Activated naive CD4-positive, alpha-beta T cell treated with anti-CD3 and anti-CD28 coated beads for 36 hours (primary cell): ENCODE measurements at regions not wholly inside any gene's neighbourhood (a gene's known extent, or its start where the extent isn't known, plus 50 kb on each side); places are given as distances from the start of the nearest gene placed in this dataset.
"Not testable (repeated sequence)": the region's sequence is repeated elsewhere in the genome, so short reads cannot be mapped to it uniquely, and the experiment has no call there.

Experiments
- CTCF ChIA-PET: fragments of 350-600 bp; sonication (Branson Sonifier 250); formaldehyde crosslinking; loops from one replicate; lab custom pipeline; 2021; ENCODE audit warnings: antibody characterized with exemption; lab: Charles Lee
- DNase-seq: peaks from one replicate; pipeline ENCODE4 v3.0.0-alpha.2; 2020
- H3K27ac Mint-ChIP-seq: one replicate; pipeline ENCODE4 v1.8.0; 2021; ENCODE audit warnings: mild to moderate bottlenecking, mixed read lengths
- H3K27me3 Mint-ChIP-seq: one replicate; pipeline ENCODE4 v1.8.0; 2021; ENCODE audit warnings: low read depth, mixed read lengths
- H3K36me3 Mint-ChIP-seq: one replicate; pipeline ENCODE4 v1.8.0; 2021; ENCODE audit warnings: low read depth, mixed read lengths
- H3K4me1 Mint-ChIP-seq: one replicate; pipeline ENCODE4 v1.8.0; 2021; ENCODE audit warnings: low read depth, mixed read lengths
- H3K4me3 Mint-ChIP-seq: one replicate; pipeline ENCODE4 v1.8.0; 2021; ENCODE audit warnings: mild to moderate bottlenecking, moderate library complexity, mixed read lengths
- H3K9me3 Mint-ChIP-seq: one replicate; pipeline ENCODE4 v1.8.0; 2021; ENCODE audit warnings: mixed read lengths
- intact Hi-C: fragments of 100-400 bp; cut with micrococcal nuclease; formaldehyde crosslinking; loops from one replicate; pipeline ENCODE4 v1.15.1; 2023

DNA sequence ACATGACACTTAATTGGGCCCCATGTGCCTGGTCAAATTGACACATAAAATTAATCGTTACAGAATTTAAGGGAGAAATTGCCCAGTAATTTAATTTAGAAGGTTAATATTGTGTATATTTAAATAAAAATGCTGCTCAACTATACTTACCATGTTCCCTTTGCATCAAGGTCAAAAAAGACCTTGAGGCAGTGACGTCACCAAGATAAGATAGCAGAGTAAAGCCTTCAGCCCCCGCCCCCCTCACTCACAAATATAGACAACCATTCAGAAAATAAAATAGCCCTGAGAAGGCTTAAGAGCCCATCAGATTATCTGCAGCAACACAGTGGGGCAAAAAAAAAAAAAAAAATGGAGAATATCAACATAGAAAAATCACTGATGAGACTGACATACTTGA lies 785.7 kb downstream of the CCDC85A start:
- Mint-ChIP-seq H3K9me3 (no peaks in the 10 kb centered on the region), H3K4me3 (no peak overlapping the region), H3K27ac (no peak overlapping the region), H3K36me3 (no peaks in the 10 kb centered on the region), H3K27me3 (no peaks in the 10 kb centered on the region), H3K4me1 (no peaks in the 10 kb centered on the region)
- no peak for DNase-seq
- intact Hi-C loops, result no loop called here
- CTCF ChIA-PET, result no interaction called here

DNA sequence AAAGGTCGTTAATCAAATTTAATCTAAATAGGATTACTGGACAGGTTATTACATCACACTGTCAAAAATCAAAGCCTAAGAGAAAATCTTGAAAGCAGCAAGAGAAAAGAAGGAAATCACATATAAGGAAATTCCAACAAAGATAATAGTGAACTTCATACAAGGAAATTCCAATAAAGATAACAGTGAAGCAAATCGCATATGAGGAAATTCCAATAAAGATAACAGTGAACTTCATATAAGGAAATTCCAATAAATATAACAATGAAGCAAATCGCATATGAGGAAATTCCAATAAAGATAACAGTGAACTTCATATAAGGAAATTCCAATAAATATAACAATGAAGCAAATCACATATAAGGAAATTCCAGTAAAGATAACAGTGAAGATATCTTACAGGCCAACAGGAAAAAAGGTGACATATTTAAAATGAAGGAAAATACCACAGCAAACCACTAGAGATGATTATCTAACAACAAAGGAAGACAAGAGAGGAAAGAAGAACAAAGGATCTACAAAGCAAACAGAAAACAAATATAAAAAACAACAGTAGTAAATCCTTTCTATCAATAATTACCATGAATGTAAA lies 787.7 kb downstream of the CCDC85A start:
- H3K36me3 Mint-ChIP-seq, result no peaks in the 10 kb centered on the region
- no peaks in the 10 kb centered on the region for H3K4me1 Mint-ChIP-seq
- CTCF ChIA-PET, result no interaction called here
- no peaks in the 10 kb centered on the region for H3K9me3 Mint-ChIP-seq
- H3K27ac Mint-ChIP-seq, result no peak overlapping the region
- no peak overlapping the region for H3K4me3 Mint-ChIP-seq
- intact Hi-C loops, result no loop called here
- no peaks in the 10 kb centered on the region for H3K27me3 Mint-ChIP-seq
- DNase-seq, result no peak

DNA sequence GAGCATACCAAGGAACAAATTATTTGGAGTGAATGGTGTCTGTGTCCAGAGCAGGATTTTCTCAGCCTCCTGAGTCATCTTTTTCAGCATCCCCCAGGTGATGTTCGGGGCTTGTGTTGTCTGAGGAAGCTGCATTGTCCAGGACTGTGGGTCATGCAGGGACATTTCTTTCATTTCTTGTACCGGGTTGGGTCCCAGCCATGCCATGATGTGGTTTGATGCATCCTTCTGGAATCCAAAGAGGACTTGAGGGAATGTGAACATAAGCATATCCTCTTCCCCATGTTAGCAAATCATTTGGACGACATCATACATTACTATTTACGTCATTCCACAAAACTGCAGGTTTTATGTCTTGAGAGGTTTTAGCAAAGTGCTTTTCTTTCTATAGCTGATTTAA lies 797.8 kb downstream of the CCDC85A start:
- DNase-seq, result no peak
- H3K36me3 Mint-ChIP-seq, result no peaks in the 10 kb centered on the region
- intact Hi-C loops, result no loop called here
- no peaks in the 10 kb centered on the region for H3K27me3 Mint-ChIP-seq
- H3K27ac Mint-ChIP-seq, result no peak overlapping the region
- no peak overlapping the region for H3K4me3 Mint-ChIP-seq
- CTCF ChIA-PET, result no interaction called here
- H3K9me3 Mint-ChIP-seq, result peaks cover 22% of the 10 kb centered on the region
- H3K4me1 Mint-ChIP-seq, result no peaks in the 10 kb centered on the region

DNA sequence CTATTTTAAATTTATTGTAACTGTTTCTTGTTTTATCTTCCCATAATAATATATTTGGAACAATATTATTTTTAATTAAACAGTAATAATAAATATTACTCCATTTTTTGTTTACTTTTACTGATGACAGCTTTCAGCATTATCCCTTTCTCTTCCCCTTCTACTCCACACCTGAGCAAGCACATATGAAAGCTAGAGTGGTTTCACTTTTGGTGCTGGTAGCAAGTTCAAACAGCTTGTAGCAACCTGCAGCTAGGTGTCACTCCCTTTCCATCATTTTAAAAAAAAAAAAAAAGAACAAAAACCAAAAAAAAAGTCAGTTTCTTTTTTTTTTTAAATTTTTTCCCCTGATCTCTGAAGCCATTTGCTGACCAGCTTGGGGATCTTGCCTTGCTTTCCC lies 801.8 kb downstream of the CCDC85A start:
- H3K9me3 Mint-ChIP-seq, result peaks cover 14% of the 10 kb centered on the region
- intact Hi-C loops, result no loop called here
- no peaks in the 10 kb centered on the region for H3K27me3 Mint-ChIP-seq
- CTCF ChIA-PET, result no interaction called here
- H3K4me1 Mint-ChIP-seq, result no peaks in the 10 kb centered on the region
- no peaks in the 10 kb centered on the region for H3K36me3 Mint-ChIP-seq
- no peak overlapping the region for H3K4me3 Mint-ChIP-seq
- DNase-seq, result no peak
- H3K27ac Mint-ChIP-seq, result no peak overlapping the region

DNA sequence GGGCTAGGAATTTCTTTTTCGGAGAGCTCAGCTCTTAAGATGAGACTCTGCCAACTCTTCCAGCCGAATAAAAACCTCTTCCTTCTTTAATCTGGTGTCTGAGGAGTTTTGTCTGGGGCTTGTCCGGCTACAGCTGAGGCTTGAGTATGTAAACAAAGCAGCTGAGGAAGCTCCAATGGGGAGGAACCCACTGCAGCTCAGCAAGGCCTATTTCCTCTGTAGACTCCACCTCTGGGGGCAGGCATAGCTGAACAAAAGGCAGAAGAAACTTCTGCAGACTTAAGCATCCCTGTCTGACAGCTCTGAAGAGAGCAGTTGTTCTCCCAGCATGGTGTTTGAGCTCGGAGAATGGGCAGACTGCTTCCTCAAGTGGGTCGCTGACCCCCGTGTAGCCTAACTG lies 838.7 kb downstream of the CCDC85A start:
- H3K27ac Mint-ChIP-seq, result no peak overlapping the region
- no peaks in the 10 kb centered on the region for H3K4me1 Mint-ChIP-seq
- CTCF ChIA-PET, result no interaction called here
- intact Hi-C loops, result no loop called here
- no peaks in the 10 kb centered on the region for H3K27me3 Mint-ChIP-seq
- DNase-seq, result no peak
- peaks cover 16% of the 10 kb centered on the region for H3K9me3 Mint-ChIP-seq
- H3K36me3 Mint-ChIP-seq, result no peaks in the 10 kb centered on the region
- H3K4me3 Mint-ChIP-seq, result no peak overlapping the region

DNA sequence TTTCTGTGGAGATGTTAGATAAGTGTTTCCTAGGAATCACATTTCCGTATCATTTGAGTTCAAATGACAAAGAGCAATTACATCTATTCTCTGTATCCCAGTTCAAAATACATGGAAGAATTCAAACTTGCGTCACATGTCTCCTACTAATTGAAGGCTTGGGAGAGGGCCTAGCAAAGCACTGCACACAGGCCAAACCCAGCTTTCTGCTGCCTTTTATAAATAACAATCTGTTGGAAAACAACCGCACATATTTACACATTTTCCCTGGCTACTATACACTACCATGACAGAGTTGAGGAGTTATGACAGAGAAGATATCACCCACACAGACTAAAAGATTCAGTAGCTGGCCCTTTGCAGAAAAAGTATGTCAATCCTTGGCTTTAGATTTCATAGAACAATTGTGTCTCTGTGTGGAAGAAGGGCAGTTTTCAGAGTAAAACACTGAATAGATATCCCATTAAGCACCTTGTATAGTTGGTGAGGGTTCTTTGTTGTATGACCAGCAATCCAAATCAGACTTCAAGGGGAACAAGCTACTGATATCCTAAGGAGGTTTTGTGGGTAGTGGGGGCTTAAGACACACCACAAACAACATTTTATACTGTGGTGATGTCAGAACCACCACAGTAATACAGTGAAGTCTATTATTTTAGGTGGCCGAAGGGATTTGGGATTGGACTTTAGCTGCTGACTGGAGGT lies 861.3 kb downstream of the CCDC85A start:
- DNase-seq, result no peak
- H3K4me1 Mint-ChIP-seq, result no peaks in the 10 kb centered on the region
- H3K36me3 Mint-ChIP-seq, result no peaks in the 10 kb centered on the region
- peaks cover 9% of the 10 kb centered on the region for H3K9me3 Mint-ChIP-seq
- CTCF ChIA-PET, result interaction anchor here (0.8 kb wide), 1 partner anchor 99 kb away, joined by 3 read pairs; no protein-coding TSS in a partner anchor
- no peak overlapping the region for H3K27ac Mint-ChIP-seq
- intact Hi-C loops, result no loop called here
- no peak overlapping the region for H3K4me3 Mint-ChIP-seq
- H3K27me3 Mint-ChIP-seq, result no peaks in the 10 kb centered on the region

DNA sequence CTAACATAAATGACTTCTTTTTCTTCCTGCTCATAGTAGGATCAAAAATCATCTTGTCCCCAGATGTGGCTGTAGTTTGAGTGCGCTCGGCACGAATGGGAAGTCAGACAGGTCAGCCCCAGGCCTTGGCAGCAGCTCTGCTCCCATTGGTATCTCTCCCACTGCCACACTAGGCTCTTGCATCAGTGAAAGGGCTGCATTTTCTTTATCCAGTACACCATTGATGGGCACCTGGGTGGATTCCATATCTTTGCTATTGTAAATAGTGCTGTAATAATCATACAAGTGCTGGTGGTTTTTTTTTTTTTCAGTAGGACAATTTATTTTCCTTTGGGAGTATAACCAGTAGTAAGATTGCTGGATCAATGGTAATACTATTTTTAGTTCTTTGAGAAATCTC lies 865.5 kb downstream of the CCDC85A start:
- H3K27me3 Mint-ChIP-seq, result no peaks in the 10 kb centered on the region
- CTCF ChIA-PET, result no interaction called here
- H3K9me3 Mint-ChIP-seq, result peaks cover 9% of the 10 kb centered on the region
- no peak overlapping the region for H3K4me3 Mint-ChIP-seq
- H3K36me3 Mint-ChIP-seq, result no peaks in the 10 kb centered on the region
- no peaks in the 10 kb centered on the region for H3K4me1 Mint-ChIP-seq
- no peak overlapping the region for H3K27ac Mint-ChIP-seq
- DNase-seq, result no peak
- intact Hi-C loops, result no loop called here

DNA sequence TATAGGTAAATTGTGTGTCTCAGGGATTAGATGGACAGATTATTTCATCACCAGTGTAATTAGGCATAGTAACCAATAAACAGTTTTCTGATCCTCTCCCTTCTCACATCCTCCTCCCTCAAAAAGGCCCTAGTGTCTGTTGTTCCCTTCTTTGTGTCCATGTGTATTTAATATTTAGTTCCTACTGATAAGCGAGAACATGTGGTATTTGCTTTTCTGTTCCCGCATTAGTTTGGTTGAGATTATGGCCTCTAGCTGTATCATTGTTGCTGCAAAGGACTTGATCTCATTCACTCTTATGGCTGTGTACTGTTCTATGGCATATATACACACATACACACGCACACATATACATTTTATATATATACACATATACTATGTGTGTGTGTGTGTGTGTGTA lies 866.2 kb downstream of the CCDC85A start:
- H3K27ac Mint-ChIP-seq, result no peak overlapping the region
- no peaks in the 10 kb centered on the region for H3K36me3 Mint-ChIP-seq
- peaks cover 9% of the 10 kb centered on the region for H3K9me3 Mint-ChIP-seq
- H3K4me1 Mint-ChIP-seq, result no peaks in the 10 kb centered on the region
- no peaks in the 10 kb centered on the region for H3K27me3 Mint-ChIP-seq
- no peak for DNase-seq
- intact Hi-C loops, result no loop called here
- CTCF ChIA-PET, result no interaction called here
- no peak overlapping the region for H3K4me3 Mint-ChIP-seq

DNA sequence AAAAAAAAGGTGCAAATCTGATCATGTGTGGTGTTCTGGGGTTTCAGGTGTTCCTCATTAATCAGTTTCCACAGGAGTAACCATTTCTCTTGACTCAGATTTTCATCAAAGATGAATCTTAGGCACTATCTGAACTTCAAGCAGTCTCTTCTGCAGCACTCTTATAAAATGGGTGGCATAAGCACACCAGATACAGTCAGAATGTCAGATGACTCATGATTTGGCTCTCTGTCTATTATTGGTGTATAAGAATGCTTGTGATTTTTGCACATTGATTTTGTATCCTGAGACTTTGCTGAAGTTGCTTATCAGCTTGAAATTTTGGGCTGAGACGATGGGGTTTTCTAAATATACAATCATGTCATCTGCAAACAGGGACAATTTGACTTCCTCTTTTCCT lies 882.5 kb downstream of the CCDC85A start:
- H3K27me3 Mint-ChIP-seq, H3K36me3 Mint-ChIP-seq, H3K4me1 Mint-ChIP-seq, intact Hi-C loops, H3K9me3 Mint-ChIP-seq, H3K4me3 Mint-ChIP-seq, CTCF ChIA-PET, H3K27ac Mint-ChIP-seq, DNase-seq: not testable (repeated sequence)

DNA sequence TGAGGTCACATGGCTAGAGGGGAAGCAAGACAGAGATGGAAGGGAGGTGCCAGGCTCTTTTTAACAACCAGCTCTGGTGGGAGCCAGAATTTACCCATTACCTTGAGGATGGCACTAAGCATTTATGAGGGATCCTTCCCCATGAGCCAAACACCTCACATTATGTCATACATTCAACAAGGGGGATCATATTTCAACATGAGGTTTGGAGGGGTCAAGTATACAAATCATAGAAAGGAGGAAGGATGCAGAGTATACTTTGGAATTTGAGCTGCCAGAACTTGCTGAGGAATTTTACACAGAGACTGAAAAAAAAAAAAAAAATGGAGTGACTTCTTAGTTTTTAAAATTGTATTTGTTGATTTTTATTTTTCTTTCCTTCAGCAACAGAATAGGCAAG lies 891.4 kb downstream of the CCDC85A start:
- intact Hi-C loops, result no loop called here
- Mint-ChIP-seq H3K4me1 (no peaks in the 10 kb centered on the region), H3K27ac (no peak overlapping the region), H3K27me3 (no peaks in the 10 kb centered on the region), H3K9me3 (peaks cover 8% of the 10 kb centered on the region), H3K4me3 (no peak overlapping the region), H3K36me3 (no peaks in the 10 kb centered on the region)
- DNase-seq, result no peak
- CTCF ChIA-PET, result no interaction called here

DNA sequence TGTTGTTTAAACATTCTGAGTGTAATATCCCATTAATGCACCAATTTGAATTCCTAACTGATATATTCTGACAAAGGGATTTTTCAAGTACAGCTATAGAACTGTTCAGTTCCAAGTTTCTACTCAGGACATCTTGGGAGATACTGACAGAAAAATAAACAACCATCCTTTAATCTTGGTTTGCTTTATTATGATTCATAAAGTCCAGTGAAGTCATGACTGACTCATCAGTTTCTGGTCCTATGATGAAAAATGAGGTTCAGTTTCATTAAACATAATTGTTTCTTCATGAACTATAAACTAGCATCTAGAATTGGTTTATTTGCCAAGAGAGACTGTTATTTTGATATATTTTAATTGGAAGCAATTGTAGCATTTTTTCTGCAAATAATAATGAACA lies 896.2 kb downstream of the CCDC85A start:
- Mint-ChIP-seq H3K4me1 (no peaks in the 10 kb centered on the region), H3K36me3 (no peaks in the 10 kb centered on the region), H3K27ac (no peak overlapping the region), H3K9me3 (peaks cover 14% of the 10 kb centered on the region), H3K27me3 (no peaks in the 10 kb centered on the region), H3K4me3 (no peak overlapping the region)
- CTCF ChIA-PET, result no interaction called here
- intact Hi-C loops, result no loop called here
- DNase-seq, result no peak

DNA sequence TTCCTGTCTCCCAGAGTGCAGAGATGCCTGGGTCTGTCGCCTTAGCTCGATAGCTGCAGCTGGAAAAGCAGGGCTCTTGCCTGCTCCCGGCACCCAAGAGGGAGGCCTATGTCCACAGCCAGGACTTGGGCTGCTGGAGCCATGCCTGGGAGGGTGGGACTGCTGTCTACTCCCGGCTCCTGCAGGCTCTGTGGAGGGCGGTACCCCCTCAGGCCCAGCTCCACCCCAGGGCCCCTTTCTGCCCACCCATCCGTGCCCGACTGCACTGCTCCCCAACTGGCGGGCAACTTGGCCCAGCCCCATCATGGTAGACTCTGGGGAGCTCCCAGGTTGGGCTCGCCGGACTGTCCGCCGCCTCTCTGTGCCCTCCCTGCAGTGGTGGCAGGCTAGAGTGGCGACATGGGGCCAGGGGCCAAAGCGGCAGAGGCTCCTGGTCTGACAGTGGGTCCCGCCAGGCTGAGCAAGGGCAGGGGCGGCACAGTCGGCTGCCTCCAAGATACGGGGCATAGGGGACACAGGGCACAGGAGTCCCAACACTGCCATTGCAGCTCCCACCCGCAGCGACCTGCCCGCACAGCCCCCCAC lies 901.0 kb downstream of the CCDC85A start:
- Mint-ChIP-seq H3K27ac (no peak overlapping the region), H3K4me1 (no peaks in the 10 kb centered on the region), H3K4me3 (no peak overlapping the region), H3K9me3 (peaks cover 16% of the 10 kb centered on the region), H3K36me3 (no peaks in the 10 kb centered on the region), H3K27me3 (no peaks in the 10 kb centered on the region)
- CTCF ChIA-PET, result no interaction called here
- no peak for DNase-seq
- intact Hi-C loops, result no loop called here

DNA sequence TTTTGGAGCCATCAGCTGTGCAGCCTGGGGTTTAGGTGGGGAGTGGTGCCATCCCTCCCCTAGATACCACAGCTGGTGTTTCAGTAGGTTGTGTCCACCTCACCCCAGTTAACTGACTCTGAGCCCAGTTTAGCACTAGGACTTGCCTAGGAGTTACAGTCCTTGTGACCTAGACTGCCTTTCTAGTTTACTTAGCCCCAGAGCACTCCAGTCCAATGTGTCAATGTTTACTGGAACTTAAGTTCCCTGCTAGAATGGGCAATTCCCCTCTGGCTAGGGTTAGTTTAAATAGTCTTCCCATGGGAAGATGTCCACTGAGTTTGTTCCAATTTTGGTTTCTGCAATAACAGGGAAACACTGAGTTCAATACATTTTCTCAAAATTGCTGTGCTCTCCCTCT lies 909.2 kb downstream of the CCDC85A start:
- no peaks in the 10 kb centered on the region for H3K27me3 Mint-ChIP-seq
- no peak overlapping the region for H3K27ac Mint-ChIP-seq
- no peaks in the 10 kb centered on the region for H3K36me3 Mint-ChIP-seq
- CTCF ChIA-PET, result no interaction called here
- H3K4me1 Mint-ChIP-seq, result no peaks in the 10 kb centered on the region
- intact Hi-C loops, result no loop called here
- DNase-seq, result no peak
- peaks cover 17% of the 10 kb centered on the region for H3K9me3 Mint-ChIP-seq
- no peak overlapping the region for H3K4me3 Mint-ChIP-seq
